Mucosa of stomach (tissue), 1 donor: ENCODE measurements at regions not wholly inside any gene's neighbourhood (a gene's known extent, or its start where the extent isn't known, plus 50 kb on each side); places are given as distances from the start of the nearest gene placed in this dataset.

Source experiments
- H3K27me3 ChIP-seq: one replicate; pipeline ENCODE4 v1.7.0; 2013; ENCODE audit warnings: mild to moderate bottlenecking, low read length; ENCODE audit not compliant: control insufficient read depth, insufficient read depth
- H3K36me3 ChIP-seq: one replicate; pipeline ENCODE4 v1.7.0; 2013; ENCODE audit warnings: low read length; ENCODE audit not compliant: control insufficient read depth, insufficient read depth
- H3K4me1 ChIP-seq: one replicate; pipeline ENCODE4 v1.7.0; 2013; ENCODE audit warnings: mild to moderate bottlenecking, low read length; ENCODE audit not compliant: control insufficient read depth, insufficient read depth
- H3K4me3 ChIP-seq: one replicate; pipeline ENCODE4 v1.7.0; 2013; ENCODE audit warnings: low read length
- H3K9ac ChIP-seq: one replicate; pipeline ENCODE4 v1.7.0; 2013; ENCODE audit warnings: mild to moderate bottlenecking, low read length, moderate library complexity
- H3K9me3 ChIP-seq: one replicate; pipeline ENCODE4 v1.7.0; 2013; ENCODE audit warnings: mild to moderate bottlenecking, low read length, moderate library complexity; ENCODE audit not compliant: control insufficient read depth
- donor health status: Pancreatic carcinoma.

GRCh38 chr20:39607141-39607540 is 645.0 kb downstream of the DHX35 start:
- no peaks in the 10 kb centered on the region for H3K4me1 ChIP-seq
- no peaks in the 10 kb centered on the region for H3K36me3 ChIP-seq
- no peak overlapping the region for H3K9ac ChIP-seq
- H3K9me3 ChIP-seq: no peaks in the 10 kb centered on the region
- no peak overlapping the region for H3K4me3 ChIP-seq
- H3K27me3 ChIP-seq: no peaks in the 10 kb centered on the region

- Histone ChIP-seq H3K27me3 (no peaks in the 10 kb centered on the region), H3K36me3 (no peaks in the 10 kb centered on the region), H3K4me1 (no peaks in the 10 kb centered on the region), H3K9me3 (no peaks in the 10 kb centered on the region), H3K9ac (no peak overlapping the region), H3K4me3 (no peak overlapping the region)
Observed at GRCh38 chr20:39605908-39606307, 643.8 kb downstream of the DHX35 start.

GRCh38 chr20:39605361-39605760 is 643.2 kb downstream of the DHX35 start:
- no peaks in the 10 kb centered on the region for H3K4me1 ChIP-seq
- no peak overlapping the region for H3K9ac ChIP-seq
- H3K27me3 ChIP-seq: no peaks in the 10 kb centered on the region
- no peaks in the 10 kb centered on the region for H3K36me3 ChIP-seq
- H3K4me3 ChIP-seq: no peak overlapping the region
- no peaks in the 10 kb centered on the region for H3K9me3 ChIP-seq

- Histone ChIP-seq H3K4me3 (no peak overlapping the region), H3K9me3 (no peaks in the 10 kb centered on the region), H3K9ac (no peak overlapping the region), H3K27me3 (no peaks in the 10 kb centered on the region), H3K4me1 (no peaks in the 10 kb centered on the region), H3K36me3 (no peaks in the 10 kb centered on the region)
Observed at GRCh38 chr20:39603219-39603618, 641.1 kb downstream of the DHX35 start.

GRCh38 chr20:39602649-39603048 is 640.5 kb downstream of the DHX35 start:
- H3K4me3 ChIP-seq: no peak overlapping the region
- H3K27me3 ChIP-seq: no peaks in the 10 kb centered on the region
- no peak overlapping the region for H3K9ac ChIP-seq
- H3K36me3 ChIP-seq: no peaks in the 10 kb centered on the region
- H3K4me1 ChIP-seq: no peaks in the 10 kb centered on the region
- H3K9me3 ChIP-seq: no peaks in the 10 kb centered on the region

- Histone ChIP-seq H3K36me3 (no peaks in the 10 kb centered on the region), H3K9me3 (no peaks in the 10 kb centered on the region), H3K27me3 (no peaks in the 10 kb centered on the region), H3K4me1 (no peaks in the 10 kb centered on the region), H3K9ac (no peak overlapping the region), H3K4me3 (no peak overlapping the region)
Observed at GRCh38 chr20:39600871-39601270, 638.7 kb downstream of the DHX35 start.

- Histone ChIP-seq H3K4me3 (no peak overlapping the region), H3K27me3 (no peaks in the 10 kb centered on the region), H3K36me3 (no peaks in the 10 kb centered on the region), H3K9me3 (no peaks in the 10 kb centered on the region), H3K9ac (no peak overlapping the region), H3K4me1 (no peaks in the 10 kb centered on the region)
Observed at GRCh38 chr20:39600156-39600555, 638.0 kb downstream of the DHX35 start.

- H3K9me3 ChIP-seq: no peaks in the 10 kb centered on the region
- H3K4me3 ChIP-seq: no peak overlapping the region
- H3K36me3 ChIP-seq: no peaks in the 10 kb centered on the region
- no peaks in the 10 kb centered on the region for H3K27me3 ChIP-seq
- no peak overlapping the region for H3K9ac ChIP-seq
- no peaks in the 10 kb centered on the region for H3K4me1 ChIP-seq
Observed at GRCh38 chr20:39596554-39596953, 634.4 kb downstream of the DHX35 start.

- Histone ChIP-seq H3K9ac (no peak overlapping the region), H3K4me3 (no peak overlapping the region), H3K4me1 (no peaks in the 10 kb centered on the region), H3K36me3 (no peaks in the 10 kb centered on the region), H3K9me3 (no peaks in the 10 kb centered on the region), H3K27me3 (no peaks in the 10 kb centered on the region)
Observed at GRCh38 chr20:39592371-39592770, 630.2 kb downstream of the DHX35 start.

- no peak overlapping the region for H3K9ac ChIP-seq
- H3K27me3 ChIP-seq: no peaks in the 10 kb centered on the region
- H3K36me3 ChIP-seq: no peaks in the 10 kb centered on the region
- H3K4me3 ChIP-seq: no peak overlapping the region
- H3K9me3 ChIP-seq: no peaks in the 10 kb centered on the region
- no peaks in the 10 kb centered on the region for H3K4me1 ChIP-seq
Observed at GRCh38 chr20:39588148-39588757, 626.1 kb downstream of the DHX35 start.

GRCh38 chr20:39581034-39581433 is 618.9 kb downstream of the DHX35 start:
- H3K36me3 ChIP-seq: no peaks in the 10 kb centered on the region
- no peaks in the 10 kb centered on the region for H3K9me3 ChIP-seq
- H3K4me3 ChIP-seq: no peak overlapping the region
- no peaks in the 10 kb centered on the region for H3K27me3 ChIP-seq
- H3K4me1 ChIP-seq: no peaks in the 10 kb centered on the region
- H3K9ac ChIP-seq: no peak overlapping the region

GRCh38 chr20:39576771-39577170 is 614.6 kb downstream of the DHX35 start:
- Histone ChIP-seq H3K9ac (no peak overlapping the region), H3K4me1 (no peaks in the 10 kb centered on the region)

GRCh38 chr20:39574061-39574460 is 611.9 kb downstream of the DHX35 start:
- Histone ChIP-seq H3K4me3 (no peak overlapping the region), H3K9ac (no peak overlapping the region), H3K9me3 (no peaks in the 10 kb centered on the region), H3K36me3 (no peaks in the 10 kb centered on the region), H3K4me1 (no peaks in the 10 kb centered on the region), H3K27me3 (no peaks in the 10 kb centered on the region)

More at GRCh38 chr20:39576771-39577170, 614.6 kb downstream of the DHX35 start:
- Histone ChIP-seq H3K27me3 (no peaks in the 10 kb centered on the region), H3K4me3 (no peak overlapping the region), H3K36me3 (no peaks in the 10 kb centered on the region), H3K9me3 (no peaks in the 10 kb centered on the region)
